Sigmoid colon (tissue), 6 donors: ENCODE measurements at regions not wholly inside any gene's neighbourhood (a gene's known extent, or its start where the extent isn't known, plus 50 kb on each side); places are given as distances from the start of the nearest gene placed in this dataset.

Source experiments
- DNase-seq: peaks from one replicate; pipeline ENCODE4 v3.0.0-alpha.2; 2019
- H3K27ac ChIP-seq, 4 donors: fragments of 200-600 bp; sonication (generic); one replicate each; pipeline ENCODE4 v1.5.1; 2016 to 2019; ENCODE audit warnings: mild to moderate bottlenecking in 1 of 4
- H3K27me3 ChIP-seq, 3 donors: fragments of 200-600 bp; sonication (generic); one replicate each; pipeline ENCODE4 v1.5.1; 2019; ENCODE audit warnings: mild to moderate bottlenecking in 1 of 3
- H3K36me3 ChIP-seq, 4 donors: fragments of 200-600 bp; sonication (generic); one replicate each; pipeline ENCODE4 v1.5.1; 2016 to 2019
- H3K4me1 ChIP-seq, 4 donors: fragments of 200-600 bp; sonication (generic); one replicate each; pipeline ENCODE4 v1.5.1; 2017 to 2019
- H3K4me3 ChIP-seq, 4 donors: fragments of 200-600 bp; sonication (generic); one replicate each; pipeline ENCODE4 v1.5.1; 2017 to 2019; ENCODE audit warnings: mild to moderate bottlenecking in 2 of 4, moderate library complexity in 1 of 4
- H3K9me3 ChIP-seq, 4 donors: fragments of 200-600 bp in 3 of 4; sonication (generic) in 3 of 4; one replicate each; pipeline versions ENCODE4 v1.5.1 to v1.6.1; 2013 to 2019
- CTCF ChIP-seq, 4 experiments: fragments of 450-650 bp in 3 of 4; fragments of 200-600 bp in 1 of 4; IDR thresholded peaks; one replicate each; pipeline ENCODE4 v1.5.1; 2016 to 2019; ENCODE audit warnings: antibody characterized with exemption in 4 of 4, mild to moderate bottlenecking in 3 of 4, moderate library complexity in 2 of 4
- EP300 ChIP-seq, 4 donors: sonication (generic); formaldehyde crosslinking; IDR thresholded peaks; one replicate each; pipeline ENCODE4 v1.6.1; 2017; ENCODE audit warnings: antibody characterized with exemption in 4 of 4
- POLR2A ChIP-seq, 2 donors: fragments of 450-650 bp; IDR thresholded peaks; one replicate each; pipeline ENCODE4 v1.6.1; 2016; ENCODE audit warnings: antibody characterized with exemption in 2 of 2, mild to moderate bottlenecking in 2 of 2, moderate library complexity in 2 of 2
- POLR2AphosphoS5 ChIP-seq, 4 donors: sonication (generic); formaldehyde crosslinking; IDR thresholded peaks; one replicate each; pipeline ENCODE4 v1.6.1; 2017; ENCODE audit warnings: antibody characterized with exemption in 4 of 4
- WGBS, 2 donors: extraction: QIAGEN DNeasy Blood & Tissue Kit; methylation state at CpG; one replicate each; pipeline ENCODE4 v1.1.7; 2013; 5-methylcytosine and 5-hydroxymethylcytosine counted together
- intact Hi-C: fragments of 100-400 bp; cut with DNase I; formaldehyde crosslinking; loops from one replicate; pipeline ENCODE4 v1.15.1; 2023
- donor health status: healthy with polysubstance abuse.
- donor health status: healthy.

- Histone ChIP-seq H3K27me3 (no peaks in the 10 kb centered on the region), H3K4me3 (no peak overlapping the region), H3K9me3 (no peaks in the 10 kb centered on the region), H3K4me1 (no peaks in the 10 kb centered on the region), H3K36me3 (no peaks in the 10 kb centered on the region), H3K27ac (no peak overlapping the region)
- DNase-seq, result no peak
- intact Hi-C loops, result no loop called here
- 90 to 94% methylated on average over 2 of the region's 2 CpGs for WGBS, 2 donors
- no peak for TF ChIP-seq CTCF (IDR thresholded peaks at IDR 0.05)
- no peak for TF ChIP-seq POLR2AphosphoS5 (IDR thresholded peaks at IDR 0.05)
- TF ChIP-seq POLR2A (IDR thresholded peaks at IDR 0.05), result no peak
- TF ChIP-seq EP300 (IDR thresholded peaks at IDR 0.05), result no peak
These were observed 122.6 kb upstream of the SERPINE2 start for GRCh38 chr2:224161712-224162111.

- Histone ChIP-seq H3K4me3 (no peak overlapping the region), H3K9me3 (no peaks in the 10 kb centered on the region), H3K4me1 (no peaks in the 10 kb centered on the region), H3K36me3 (no peaks in the 10 kb centered on the region), H3K27ac (no peak overlapping the region), H3K27me3 (no peaks in the 10 kb centered on the region)
- intact Hi-C loops, result no loop called here
- no peak for TF ChIP-seq CTCF (IDR thresholded peaks at IDR 0.05)
- TF ChIP-seq POLR2A (IDR thresholded peaks at IDR 0.05), result no peak
- TF ChIP-seq EP300 (IDR thresholded peaks at IDR 0.05), result no peak
- TF ChIP-seq POLR2AphosphoS5 (IDR thresholded peaks at IDR 0.05), result no peak
- 90 to 96% methylated on average over 1 of the region's 1 CpG for WGBS, 2 donors
- DNase-seq, result no peak
These were observed 121.8 kb upstream of the SERPINE2 start for GRCh38 chr2:224160917-224161316.

GRCh38 chr2:224159345-224159928, 120.4 kb upstream of the SERPINE2 start:
- intact Hi-C loops, result no loop called here
- H3K9me3 ChIP-seq, result no peaks in the 10 kb centered on the region
- no peaks in the 10 kb centered on the region for H3K4me1 ChIP-seq
- H3K36me3 ChIP-seq, result no peaks in the 10 kb centered on the region
- no peak overlapping the region for H3K27ac ChIP-seq
- no peaks in the 10 kb centered on the region for H3K27me3 ChIP-seq
- no peak for DNase-seq
- no peak overlapping the region for H3K4me3 ChIP-seq
- no peak for TF ChIP-seq EP300 (IDR thresholded peaks at IDR 0.05)
- TF ChIP-seq CTCF (IDR thresholded peaks at IDR 0.05), result no peak
- no peak for TF ChIP-seq POLR2A (IDR thresholded peaks at IDR 0.05)
- no peak for TF ChIP-seq POLR2AphosphoS5 (IDR thresholded peaks at IDR 0.05)
- WGBS, 2 donors, result 20 to 87% methylated on average over 3 of the region's 3 CpGs

GRCh38 chr2:224158831-224159230, 119.7 kb upstream of the SERPINE2 start:
- no peak for DNase-seq
- no peaks in the 10 kb centered on the region for H3K27me3 ChIP-seq
- intact Hi-C loops, result no loop called here
- H3K9me3 ChIP-seq, result no peaks in the 10 kb centered on the region
- H3K27ac ChIP-seq, result no peak overlapping the region
- H3K4me1 ChIP-seq, result no peaks in the 10 kb centered on the region
- H3K36me3 ChIP-seq, result no peaks in the 10 kb centered on the region
- TF ChIP-seq POLR2AphosphoS5 (IDR thresholded peaks at IDR 0.05) (no peak), CTCF (IDR thresholded peaks at IDR 0.05) (no peak), POLR2A (IDR thresholded peaks at IDR 0.05) (no peak), EP300 (IDR thresholded peaks at IDR 0.05) (no peak)
- no peak overlapping the region for H3K4me3 ChIP-seq

- intact Hi-C loops, result no loop called here
These were observed 119.0 kb upstream of the SERPINE2 start for GRCh38 chr2:224158061-224158460.

More at GRCh38 chr2:224158061-224158460, 119.0 kb upstream of the SERPINE2 start:
- Histone ChIP-seq H3K27ac (no peak overlapping the region), H3K27me3 (no peaks in the 10 kb centered on the region), H3K36me3 (no peaks in the 10 kb centered on the region), H3K4me3 (no peak overlapping the region), H3K4me1 (no peaks in the 10 kb centered on the region), H3K9me3 (no peaks in the 10 kb centered on the region)
- no peak for DNase-seq
- TF ChIP-seq CTCF (IDR thresholded peaks at IDR 0.05) (no peak), POLR2A (IDR thresholded peaks at IDR 0.05) (no peak), POLR2AphosphoS5 (IDR thresholded peaks at IDR 0.05) (no peak), EP300 (IDR thresholded peaks at IDR 0.05) (no peak)
- 87 to 91% methylated on average over 4 of the region's 4 CpGs for WGBS, 2 donors
